Activated naive CD4-positive, alpha-beta T cell treated with anti-CD3 and anti-CD28 coated beads, Interleukin-2, amount 50 U/mL, for 24 hours (primary cell): ENCODE measurements at regions not wholly inside any gene's neighbourhood (a gene's known extent, or its start where the extent isn't known, plus 50 kb on each side); places are given as distances from the start of the nearest gene placed in this dataset.

Source experiments
- H3K27ac Mint-ChIP-seq: one replicate; pipeline ENCODE4 v1.8.0; 2021; ENCODE audit warnings: mild to moderate bottlenecking, mixed read lengths
- H3K27me3 Mint-ChIP-seq: one replicate; pipeline ENCODE4 v1.8.0; 2021; ENCODE audit warnings: mixed read lengths
- H3K36me3 Mint-ChIP-seq: one replicate; pipeline ENCODE4 v1.8.0; 2021; ENCODE audit warnings: mixed read lengths
- H3K4me1 Mint-ChIP-seq: one replicate; pipeline ENCODE4 v1.8.0; 2021; ENCODE audit warnings: mixed read lengths
- H3K4me3 Mint-ChIP-seq: one replicate; pipeline ENCODE4 v1.8.0; 2021; ENCODE audit warnings: mild to moderate bottlenecking, mixed read lengths
- H3K9me3 Mint-ChIP-seq: one replicate; pipeline ENCODE4 v1.8.0; 2021; ENCODE audit warnings: mixed read lengths

DNA sequence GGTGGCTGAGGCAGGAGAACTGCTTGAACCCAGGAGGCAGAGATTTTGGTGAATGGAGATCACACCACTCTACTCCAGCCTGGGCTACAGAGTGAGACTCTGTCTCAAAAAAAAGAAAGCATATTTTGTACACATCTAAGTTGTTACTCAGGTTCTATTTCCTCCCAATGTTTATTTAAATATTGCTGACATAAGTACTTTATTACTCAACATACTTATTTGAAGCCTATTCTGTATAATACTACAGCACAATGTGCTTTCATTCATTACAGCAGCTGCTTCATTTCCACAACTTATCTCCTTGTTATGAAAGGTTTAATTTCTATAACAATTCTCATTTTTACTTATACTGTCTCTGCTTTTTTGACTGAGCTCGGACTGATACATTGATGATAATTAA, 495.7 kb downstream of the SLITRK1 start:
- Mint-ChIP-seq H3K27ac (no peak overlapping the region), H3K27me3 (no peaks in the 10 kb centered on the region), H3K4me3 (no peak overlapping the region), H3K9me3 (no peaks in the 10 kb centered on the region), H3K4me1 (no peaks in the 10 kb centered on the region), H3K36me3 (no peaks in the 10 kb centered on the region)

DNA sequence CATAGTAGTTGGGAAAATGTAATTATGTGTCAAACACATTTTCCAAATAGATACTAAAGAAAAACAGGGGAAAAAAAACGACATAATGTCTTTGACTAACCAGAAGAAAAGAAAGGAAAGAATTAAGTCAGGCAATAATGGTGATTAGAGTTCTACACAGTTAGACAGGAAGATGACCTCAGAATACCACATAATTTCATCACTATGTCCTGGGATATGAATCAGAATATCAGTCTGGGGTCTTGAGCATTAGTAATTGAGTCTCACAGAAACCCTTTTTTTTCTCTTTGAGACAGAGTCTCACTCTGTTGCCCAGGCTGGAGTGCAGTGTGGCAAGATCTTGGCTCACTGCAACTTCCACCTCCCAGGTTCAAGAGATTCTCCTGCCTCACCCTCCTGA, 503.4 kb downstream of the SLITRK1 start:
- no peaks in the 10 kb centered on the region for H3K36me3 Mint-ChIP-seq
- no peaks in the 10 kb centered on the region for H3K9me3 Mint-ChIP-seq
- no peaks in the 10 kb centered on the region for H3K27me3 Mint-ChIP-seq
- H3K4me1 Mint-ChIP-seq = no peaks in the 10 kb centered on the region
- no peak overlapping the region for H3K4me3 Mint-ChIP-seq
- H3K27ac Mint-ChIP-seq = no peak overlapping the region

DNA sequence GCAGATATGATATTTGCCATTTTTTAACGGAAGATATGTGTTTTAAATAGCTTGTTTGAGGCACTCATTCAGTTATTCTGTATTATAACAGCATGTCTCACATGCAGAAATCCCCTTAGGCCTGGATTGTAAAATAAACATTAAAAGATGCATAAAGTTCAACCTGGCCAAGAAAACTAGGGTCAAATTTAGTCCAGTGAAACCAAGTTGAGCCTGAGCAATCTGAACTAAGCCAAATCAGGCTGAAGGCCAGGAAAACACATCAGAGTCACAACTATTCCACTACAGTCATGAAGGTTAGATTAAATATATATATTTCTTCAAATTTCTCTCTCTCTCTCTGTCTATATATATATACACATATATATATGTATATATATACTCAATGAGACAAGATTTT, 504.8 kb downstream of the SLITRK1 start:
- Mint-ChIP-seq H3K36me3 (no peaks in the 10 kb centered on the region), H3K4me1 (no peaks in the 10 kb centered on the region), H3K4me3 (no peak overlapping the region), H3K27me3 (no peaks in the 10 kb centered on the region), H3K27ac (no peak overlapping the region), H3K9me3 (no peaks in the 10 kb centered on the region)

DNA sequence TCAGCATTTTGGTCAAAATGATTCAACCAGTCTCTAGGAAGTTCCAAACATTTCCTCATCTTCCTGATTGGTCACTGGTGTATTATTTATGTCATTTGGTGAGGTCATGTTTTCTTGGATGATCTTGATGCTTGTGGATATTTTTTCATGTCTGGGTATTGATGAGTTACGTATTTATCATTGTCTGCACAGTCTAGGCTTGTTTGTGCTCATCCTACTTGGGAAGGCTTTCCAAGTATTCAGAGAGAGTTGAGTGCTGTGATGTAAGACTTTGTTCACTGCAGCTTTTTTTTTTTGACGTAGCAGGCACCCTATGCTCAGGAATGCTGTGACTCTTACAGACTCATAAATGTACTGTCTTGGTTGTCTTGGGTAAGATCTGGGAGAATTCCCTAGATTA, 509.5 kb downstream of the SLITRK1 start:
- Mint-ChIP-seq H3K4me1 (no peaks in the 10 kb centered on the region), H3K36me3 (no peaks in the 10 kb centered on the region), H3K27ac (no peak overlapping the region), H3K27me3 (no peaks in the 10 kb centered on the region), H3K9me3 (peaks cover 5% of the 10 kb centered on the region), H3K4me3 (no peak overlapping the region)

DNA sequence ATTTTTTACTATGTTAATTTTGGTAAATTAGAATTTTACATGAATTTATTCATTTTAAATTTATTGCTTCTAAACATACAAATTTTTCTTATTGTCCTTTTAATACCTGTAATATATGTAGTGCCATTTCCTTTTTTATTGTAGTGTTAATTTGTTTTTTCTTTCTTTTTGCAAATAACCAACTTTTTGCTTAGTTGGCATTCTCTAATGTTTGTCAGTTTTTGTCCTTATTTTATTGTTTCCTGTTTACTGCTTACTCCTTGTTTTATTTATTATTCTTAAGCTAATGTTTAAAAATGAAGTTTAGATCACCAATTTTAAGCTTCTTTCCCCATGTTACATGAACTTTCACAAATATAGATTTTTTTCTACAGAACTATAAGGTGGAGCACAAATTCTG, 516.6 kb downstream of the SLITRK1 start:
- Mint-ChIP-seq H3K4me1 (no peaks in the 10 kb centered on the region), H3K9me3 (peaks cover 5% of the 10 kb centered on the region), H3K27ac (no peak overlapping the region), H3K27me3 (no peaks in the 10 kb centered on the region), H3K36me3 (no peaks in the 10 kb centered on the region), H3K4me3 (no peak overlapping the region)

DNA sequence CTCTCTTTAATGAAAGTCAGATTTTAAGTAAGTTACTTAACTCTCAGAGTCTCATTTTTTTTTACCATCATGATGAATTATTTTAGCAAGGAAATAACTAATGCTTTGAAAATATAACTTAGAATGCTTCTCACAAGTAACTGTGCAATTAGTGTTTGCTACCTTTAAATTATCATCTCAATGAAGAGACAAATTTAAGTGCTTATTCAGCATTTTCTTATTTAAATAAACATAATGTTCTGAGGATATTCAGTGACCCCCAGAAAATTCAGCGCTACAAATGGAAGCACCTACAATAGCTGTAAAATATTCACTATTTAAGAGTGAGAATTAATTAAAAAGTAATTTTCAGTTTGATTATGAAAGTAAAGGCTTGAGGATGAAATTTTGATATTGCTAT, 527.2 kb downstream of the SLITRK1 start:
- no peaks in the 10 kb centered on the region for H3K36me3 Mint-ChIP-seq
- no peak overlapping the region for H3K27ac Mint-ChIP-seq
- H3K4me3 Mint-ChIP-seq = no peak overlapping the region
- H3K27me3 Mint-ChIP-seq = no peaks in the 10 kb centered on the region
- no peaks in the 10 kb centered on the region for H3K4me1 Mint-ChIP-seq
- peaks cover 5% of the 10 kb centered on the region for H3K9me3 Mint-ChIP-seq

DNA sequence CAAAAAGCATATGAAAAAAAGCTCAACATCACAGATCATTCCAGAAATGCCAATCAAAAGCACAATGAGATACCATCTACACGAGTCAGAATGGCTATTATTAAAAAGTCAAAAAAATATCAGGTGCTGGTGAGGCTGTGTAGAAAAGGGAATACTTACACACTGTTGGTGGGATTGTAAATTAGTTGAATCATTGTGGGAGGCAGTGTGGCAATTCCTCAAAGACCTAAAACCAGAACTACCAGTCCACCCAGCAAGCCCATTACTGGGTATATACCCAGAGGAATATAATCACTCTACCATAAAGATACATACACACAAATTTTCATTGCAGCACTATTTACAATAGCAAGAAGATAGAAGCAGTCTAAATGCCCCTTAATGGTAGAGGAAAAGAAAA, 529.9 kb downstream of the SLITRK1 start:
- Mint-ChIP-seq H3K27ac (no peak overlapping the region), H3K36me3 (no peaks in the 10 kb centered on the region), H3K9me3 (no peaks in the 10 kb centered on the region), H3K27me3 (no peaks in the 10 kb centered on the region), H3K4me1 (no peaks in the 10 kb centered on the region), H3K4me3 (no peak overlapping the region)

DNA sequence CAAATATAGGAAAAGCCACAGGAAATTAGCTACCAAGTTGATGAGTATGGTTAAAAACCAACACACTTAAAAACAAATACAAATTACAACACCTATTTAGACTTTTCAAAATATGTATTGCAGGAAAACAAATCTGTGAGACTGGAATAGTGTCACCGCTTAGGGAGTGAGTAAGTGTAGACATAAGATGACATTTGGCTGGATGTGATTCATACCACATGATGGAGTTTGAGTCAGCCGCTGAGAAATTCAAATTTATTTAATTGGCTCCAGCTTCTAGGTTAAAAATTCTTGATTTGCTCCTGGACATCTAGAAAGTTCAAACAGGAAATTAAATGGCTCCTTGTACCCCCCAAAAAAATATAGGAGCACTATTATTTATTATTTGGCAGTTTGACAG, 531.7 kb downstream of the SLITRK1 start:
- no peak overlapping the region for H3K4me3 Mint-ChIP-seq
- H3K27me3 Mint-ChIP-seq = no peaks in the 10 kb centered on the region
- H3K27ac Mint-ChIP-seq = no peak overlapping the region
- no peaks in the 10 kb centered on the region for H3K9me3 Mint-ChIP-seq
- no peaks in the 10 kb centered on the region for H3K36me3 Mint-ChIP-seq
- H3K4me1 Mint-ChIP-seq = no peaks in the 10 kb centered on the region

DNA sequence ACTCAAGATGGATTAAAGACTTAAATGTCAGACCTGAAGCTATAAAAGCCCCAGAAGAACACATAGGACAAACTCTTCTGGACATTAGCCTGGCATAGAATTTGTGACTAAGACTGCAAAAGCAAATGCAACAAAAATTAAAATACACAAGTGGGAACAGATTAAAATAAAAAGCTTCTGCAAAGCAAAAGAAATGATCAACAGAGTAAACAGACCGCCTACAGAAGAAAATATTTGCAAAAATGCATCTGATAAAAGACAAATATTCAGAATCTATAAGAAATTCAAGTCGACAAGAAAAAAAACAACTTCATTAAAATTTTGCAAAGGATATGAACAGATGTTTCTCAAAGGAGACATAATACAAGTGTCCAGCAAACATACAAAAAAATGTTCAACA, 537.8 kb downstream of the SLITRK1 start:
- Mint-ChIP-seq H3K27me3 (no peaks in the 10 kb centered on the region), H3K36me3 (no peaks in the 10 kb centered on the region), H3K9me3 (peaks cover 7% of the 10 kb centered on the region), H3K4me1 (no peaks in the 10 kb centered on the region), H3K4me3 (no peak overlapping the region), H3K27ac (no peak overlapping the region)

DNA sequence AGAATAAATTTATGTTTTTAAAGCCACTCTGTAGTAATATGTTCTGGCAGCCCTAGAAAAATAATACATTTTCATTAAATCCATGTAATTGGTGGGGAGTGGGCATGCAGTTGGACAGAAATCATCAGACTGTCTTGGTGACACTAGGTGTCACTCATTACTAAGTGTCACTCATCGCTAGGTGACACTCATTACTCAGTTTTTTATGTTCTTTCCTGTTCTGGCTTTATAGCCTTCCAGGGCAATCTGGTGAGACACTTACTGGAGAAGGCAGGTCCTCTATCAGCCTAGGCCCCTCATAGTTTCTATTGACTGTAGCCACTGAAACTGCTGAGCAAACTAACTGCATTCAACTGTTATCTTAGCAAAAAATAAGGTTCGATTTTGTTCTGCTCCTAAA, 542.1 kb downstream of the SLITRK1 start:
- H3K27ac Mint-ChIP-seq = no peak overlapping the region

DNA sequence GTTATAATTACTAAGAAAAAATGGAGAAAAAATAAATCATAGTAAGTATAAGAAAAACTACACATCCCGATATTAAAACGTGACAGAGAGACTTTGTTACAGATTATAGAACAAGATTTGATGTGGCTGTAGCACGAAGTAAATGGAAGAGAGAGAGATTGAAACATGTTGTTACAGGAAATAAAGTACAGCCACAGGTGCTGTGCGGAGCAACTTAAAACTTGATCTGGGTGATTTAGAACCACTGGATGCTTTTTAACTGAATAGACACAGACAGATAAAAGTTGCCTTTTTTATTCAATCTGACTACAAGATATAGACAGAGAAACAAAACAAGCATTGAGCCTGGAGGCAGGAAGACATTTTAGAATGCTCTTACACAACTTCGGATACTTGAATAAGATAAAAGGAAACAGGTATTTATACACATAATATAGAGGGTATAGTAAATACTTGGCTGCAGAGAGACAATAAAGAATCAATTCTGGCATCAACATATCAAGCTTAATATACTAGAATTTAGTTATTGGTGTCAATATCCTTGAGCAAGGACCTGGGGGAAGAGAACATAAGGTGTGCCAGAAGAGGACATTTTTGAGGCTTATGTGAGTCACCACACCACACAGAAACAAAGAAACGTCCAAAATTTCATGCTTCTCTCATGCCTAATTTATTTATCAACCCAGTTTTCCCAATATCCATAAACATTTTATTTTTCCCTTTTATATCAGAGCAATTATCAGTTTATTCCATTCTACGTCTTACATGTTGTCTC, 548.5 kb downstream of the SLITRK1 start:
- Mint-ChIP-seq H3K9me3 (peaks cover 16% of the 10 kb centered on the region), H3K4me3 (no peak overlapping the region), H3K27ac (no peak overlapping the region), H3K27me3 (no peaks in the 10 kb centered on the region), H3K36me3 (no peaks in the 10 kb centered on the region), H3K4me1 (no peaks in the 10 kb centered on the region)

More for the DNA sequence above, 542.1 kb downstream of the SLITRK1 start:
- peaks cover 8% of the 10 kb centered on the region for H3K9me3 Mint-ChIP-seq
- H3K27me3 Mint-ChIP-seq = no peaks in the 10 kb centered on the region
- H3K36me3 Mint-ChIP-seq = no peaks in the 10 kb centered on the region
- no peak overlapping the region for H3K4me3 Mint-ChIP-seq
- no peaks in the 10 kb centered on the region for H3K4me1 Mint-ChIP-seq

DNA sequence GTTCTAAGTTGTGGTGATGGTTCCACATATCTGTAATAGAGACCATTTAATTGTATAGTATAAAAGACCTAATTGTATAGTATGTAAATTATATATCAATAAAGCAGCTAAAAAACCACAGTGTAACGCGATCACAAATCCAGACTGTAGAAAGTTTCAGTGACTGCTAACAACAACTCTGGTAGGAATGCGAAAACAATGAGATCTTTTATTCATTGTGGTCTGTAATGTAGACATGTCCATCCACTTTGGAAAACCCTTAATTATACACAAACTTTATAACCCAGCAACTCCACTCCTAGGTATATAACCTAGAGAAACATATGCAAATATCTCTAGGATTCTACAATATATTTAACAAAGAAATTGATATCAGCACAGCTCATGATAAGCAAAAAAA, 549.5 kb downstream of the SLITRK1 start:
- Mint-ChIP-seq H3K36me3 (no peaks in the 10 kb centered on the region), H3K9me3 (peaks cover 21% of the 10 kb centered on the region), H3K27me3 (no peaks in the 10 kb centered on the region), H3K4me1 (no peaks in the 10 kb centered on the region), H3K27ac (no peak overlapping the region), H3K4me3 (no peak overlapping the region)

DNA sequence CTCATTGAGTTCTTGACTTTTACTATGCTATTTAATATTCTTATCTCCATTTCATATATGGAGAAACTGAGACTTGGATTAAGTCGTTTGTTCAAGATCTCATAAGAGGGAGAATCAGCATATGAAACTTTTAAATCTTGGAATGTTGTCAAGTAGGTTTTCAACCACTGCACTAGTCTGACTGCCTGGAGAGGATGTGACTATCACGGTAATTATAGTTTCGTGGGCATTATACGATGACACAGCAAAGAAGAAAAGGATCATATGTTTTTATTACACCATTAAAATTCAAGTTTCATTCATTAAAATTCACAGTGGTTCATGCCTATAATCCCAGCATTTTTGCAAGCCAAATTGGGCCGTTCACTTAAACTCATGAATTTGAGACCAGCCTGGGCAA, 555.2 kb downstream of the SLITRK1 start:
- Mint-ChIP-seq H3K27ac (no peak overlapping the region), H3K36me3 (no peaks in the 10 kb centered on the region), H3K4me1 (no peaks in the 10 kb centered on the region), H3K9me3 (peaks cover 16% of the 10 kb centered on the region), H3K27me3 (no peaks in the 10 kb centered on the region), H3K4me3 (no peak overlapping the region)

DNA sequence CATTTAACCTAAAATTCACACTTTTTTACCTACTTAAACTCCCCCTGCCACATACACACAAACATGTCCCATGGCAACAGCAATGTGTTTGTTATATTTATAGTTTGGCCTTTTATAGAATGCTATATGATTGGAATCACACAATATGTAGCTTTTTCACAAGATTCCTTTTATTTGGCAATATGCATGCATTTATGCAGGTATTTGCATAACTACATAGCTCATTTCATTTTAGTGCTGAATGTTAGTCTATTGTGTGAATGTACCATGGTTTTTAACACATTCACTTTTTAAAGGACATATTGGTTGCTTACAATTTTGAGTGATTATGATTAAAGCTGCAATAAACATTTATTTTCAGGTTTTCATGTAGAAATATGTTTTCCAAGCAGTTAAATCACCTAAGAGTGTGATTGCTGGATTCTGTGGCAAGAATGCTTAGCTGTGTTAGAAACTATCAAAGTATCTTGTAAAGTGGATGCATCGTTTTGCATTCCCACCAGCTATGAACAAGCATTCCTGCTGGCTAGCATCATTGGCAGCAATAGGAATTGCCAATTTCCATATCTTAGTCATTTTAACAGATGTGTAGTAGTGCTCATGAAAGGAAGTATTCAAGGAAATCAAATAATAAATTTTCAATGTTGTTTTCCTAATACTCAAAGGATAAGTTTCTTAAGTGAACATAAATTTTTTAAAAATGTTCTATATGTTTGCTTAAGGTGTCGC, 557.0 kb downstream of the SLITRK1 start:
- Mint-ChIP-seq H3K27ac (no peak overlapping the region), H3K9me3 (peaks cover 9% of the 10 kb centered on the region), H3K27me3 (no peaks in the 10 kb centered on the region), H3K4me1 (no peaks in the 10 kb centered on the region), H3K36me3 (no peaks in the 10 kb centered on the region), H3K4me3 (no peak overlapping the region)

DNA sequence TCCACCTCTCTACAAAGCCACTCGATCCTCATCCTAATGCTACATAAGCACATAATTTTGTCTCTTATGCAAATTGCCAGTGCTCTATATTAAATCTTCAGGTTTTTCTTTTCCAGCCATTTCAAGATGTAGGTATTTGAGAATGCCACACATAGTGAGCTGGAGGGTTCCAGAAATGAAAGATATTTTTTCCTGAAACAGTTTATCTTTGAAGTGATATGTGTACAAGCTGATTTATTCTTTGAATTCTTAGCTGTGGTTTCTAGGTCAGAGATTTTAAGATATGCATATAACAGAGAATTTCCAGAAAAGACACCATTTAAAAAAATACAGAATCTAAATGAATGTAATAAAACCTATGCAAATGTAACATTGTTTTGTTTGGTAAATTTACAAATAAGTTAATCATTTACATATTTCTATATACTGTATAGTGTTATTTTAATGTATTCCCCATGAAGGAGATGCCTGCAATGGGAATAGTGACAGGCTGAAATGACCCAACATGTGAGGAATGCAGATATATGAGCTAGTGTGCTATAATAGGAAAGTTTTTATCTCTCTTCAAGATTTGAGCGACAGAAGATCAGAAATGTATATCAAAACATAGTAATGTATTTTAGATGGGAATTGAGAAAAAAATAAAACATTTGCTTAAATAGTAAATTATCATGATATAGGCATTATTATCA, 570.2 kb downstream of the SLITRK1 start:
- Mint-ChIP-seq H3K27ac (no peak overlapping the region), H3K27me3 (no peaks in the 10 kb centered on the region), H3K9me3 (no peaks in the 10 kb centered on the region), H3K4me1 (no peaks in the 10 kb centered on the region), H3K36me3 (no peaks in the 10 kb centered on the region), H3K4me3 (no peak overlapping the region)

DNA sequence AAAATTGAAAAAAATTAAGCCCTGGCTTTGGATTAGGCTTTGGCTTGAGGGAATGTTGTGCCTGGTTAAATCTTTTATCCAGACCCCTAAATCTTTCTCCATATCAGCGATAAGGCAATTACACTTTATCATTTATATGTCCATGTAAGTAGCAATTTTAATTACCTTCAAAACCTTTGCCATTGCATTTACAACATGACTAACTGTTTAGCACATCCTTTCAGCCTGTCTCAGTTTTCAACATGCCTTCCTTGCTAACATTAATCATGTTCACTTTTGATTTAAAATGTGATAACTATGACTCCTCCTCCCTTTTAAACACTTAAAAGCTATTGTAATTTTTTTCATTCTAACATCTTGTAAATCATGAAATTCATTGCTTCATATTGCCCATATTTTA, 583.7 kb downstream of the SLITRK1 start:
- Mint-ChIP-seq H3K27me3 (no peaks in the 10 kb centered on the region), H3K4me3 (no peak overlapping the region), H3K9me3 (peaks cover 8% of the 10 kb centered on the region), H3K36me3 (no peaks in the 10 kb centered on the region), H3K27ac (no peak overlapping the region), H3K4me1 (no peaks in the 10 kb centered on the region)
